Stomach (tissue), 8 donors: ENCODE measurements at regions not wholly inside any gene's neighbourhood (a gene's known extent, or its start where the extent isn't known, plus 50 kb on each side); places are given as distances from the start of the nearest gene placed in this dataset.

Source experiments
- DNase-seq, 2 donors: peaks; one replicate each; pipeline versions ENCODE4 v3.0.0 to v3.0.0-alpha.2; 2013 to 2019
- H3K27ac ChIP-seq, 5 donors: fragments of 200-600 bp in 4 of 5; sonication (generic) in 4 of 5; one replicate each; pipeline ENCODE4 v1.5.1; 2013 to 2019; ENCODE audit warnings: mild to moderate bottlenecking in 1 of 5, moderate library complexity in 1 of 5
- H3K27me3 ChIP-seq, 3 donors: fragments of 200-600 bp; sonication (generic); one replicate each; pipeline ENCODE4 v1.5.1; 2017 to 2019; ENCODE audit warnings: mixed run types in 1 of 3
- H3K36me3 ChIP-seq, 4 donors: fragments of 200-600 bp; sonication (generic); 1 replicate in 3 of 4; 2 replicates in 1 of 4; pipeline ENCODE4 v1.5.1; 2016 to 2019
- H3K4me1 ChIP-seq, 4 donors: fragments of 200-600 bp; sonication (generic); one replicate each; pipeline ENCODE4 v1.5.1; 2016 to 2019
- H3K4me3 ChIP-seq, 4 donors: fragments of 200-600 bp; sonication (generic) in 3 of 4; one replicate each; pipeline ENCODE4 v1.5.1; 2016 to 2019; ENCODE audit warnings: mild to moderate bottlenecking in 1 of 4
- H3K9me3 ChIP-seq, 4 donors: fragments of 200-600 bp; sonication (generic); one replicate each; pipeline ENCODE4 v1.5.1; 2016 to 2019
- EP300 ChIP-seq: sonication (generic); formaldehyde crosslinking; IDR thresholded peaks from one replicate; pipeline ENCODE4 v1.6.1; 2017; ENCODE audit warnings: antibody characterized with exemption
- POLR2A ChIP-seq, 4 donors: fragments of 450-650 bp; IDR thresholded peaks; one replicate each; pipeline ENCODE4 v1.6.1; 2016; ENCODE audit warnings: antibody characterized with exemption in 4 of 4, control low read depth in 2 of 4, mild to moderate bottlenecking in 1 of 4, moderate library complexity in 1 of 4
- POLR2AphosphoS5 ChIP-seq, 3 donors: sonication (generic); formaldehyde crosslinking; IDR thresholded peaks; one replicate each; pipeline ENCODE4 v1.6.1; 2016; ENCODE audit warnings: antibody characterized with exemption in 3 of 3
- WGBS, 5 donors: extraction: QIAGEN DNeasy Blood & Tissue Kit in 3 of 5; methylation state at CpG; one replicate each; pipeline versions ENCODE4 v1.1.5 to v1.1.7; 2013 to 2018; 5-methylcytosine and 5-hydroxymethylcytosine counted together
- intact Hi-C: fragments of 100-400 bp; cut with DNase I; formaldehyde crosslinking; loops from one replicate; pipeline ENCODE4 v1.15.1; 2023; ENCODE audit warnings: low total_unique reads
- TF ChIP-seq, protein P1 (sequence below), 7 experiments: fragments of 450-650 bp in 4 of 7; fragments of 200-600 bp in 3 of 7; sonication (generic) in 3 of 7; IDR thresholded peaks; one replicate each; pipeline ENCODE4 v1.5.1; 2016 to 2019; ENCODE audit warnings: antibody characterized with exemption in 7 of 7, control low read depth in 2 of 7, mild to moderate bottlenecking in 1 of 7
- donor health status: healthy with polysubstance abuse.
- donor health status: Bipolar disorder and iron deficiency.
- donor health status: healthy.

DNA sequence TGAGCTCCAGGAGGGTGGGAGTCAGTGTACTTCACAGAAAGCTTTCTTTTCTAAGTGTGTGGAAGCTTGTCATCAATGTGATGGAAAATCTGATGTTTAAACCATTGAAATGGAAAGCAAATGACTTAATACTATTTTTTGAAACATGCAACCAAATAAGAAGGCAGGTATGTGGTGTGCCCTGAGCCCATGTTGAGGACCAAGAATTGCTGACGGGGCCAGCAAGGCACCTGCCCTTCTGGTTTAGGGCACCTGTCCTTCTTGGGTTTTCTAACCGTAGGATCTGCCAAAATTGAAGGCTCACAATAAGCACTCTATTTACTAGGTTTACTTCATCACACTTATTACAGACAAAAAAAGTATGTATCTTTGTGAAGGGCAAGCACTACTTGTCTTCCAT is 537.7 kb downstream of the SOCS6 start:
- TF ChIP-seq POLR2A (IDR thresholded peaks at IDR 0.05) (no peak), EP300 (no peak), POLR2AphosphoS5 (IDR thresholded peaks at IDR 0.05) (no peak)
- TF ChIP-seq, protein P1, sequence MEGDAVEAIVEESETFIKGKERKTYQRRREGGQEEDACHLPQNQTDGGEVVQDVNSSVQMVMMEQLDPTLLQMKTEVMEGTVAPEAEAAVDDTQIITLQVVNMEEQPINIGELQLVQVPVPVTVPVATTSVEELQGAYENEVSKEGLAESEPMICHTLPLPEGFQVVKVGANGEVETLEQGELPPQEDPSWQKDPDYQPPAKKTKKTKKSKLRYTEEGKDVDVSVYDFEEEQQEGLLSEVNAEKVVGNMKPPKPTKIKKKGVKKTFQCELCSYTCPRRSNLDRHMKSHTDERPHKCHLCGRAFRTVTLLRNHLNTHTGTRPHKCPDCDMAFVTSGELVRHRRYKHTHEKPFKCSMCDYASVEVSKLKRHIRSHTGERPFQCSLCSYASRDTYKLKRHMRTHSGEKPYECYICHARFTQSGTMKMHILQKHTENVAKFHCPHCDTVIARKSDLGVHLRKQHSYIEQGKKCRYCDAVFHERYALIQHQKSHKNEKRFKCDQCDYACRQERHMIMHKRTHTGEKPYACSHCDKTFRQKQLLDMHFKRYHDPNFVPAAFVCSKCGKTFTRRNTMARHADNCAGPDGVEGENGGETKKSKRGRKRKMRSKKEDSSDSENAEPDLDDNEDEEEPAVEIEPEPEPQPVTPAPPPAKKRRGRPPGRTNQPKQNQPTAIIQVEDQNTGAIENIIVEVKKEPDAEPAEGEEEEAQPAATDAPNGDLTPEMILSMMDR (IDR thresholded peaks at IDR 0.05) = no peak
- DNase-seq = no peak
- Histone ChIP-seq H3K9me3 (peaks cover 0 to 4% (median 0%) of the 10 kb centered on the region in 4 donors), H3K4me3 (no peak overlapping the region), H3K4me1 (no peaks in the 10 kb centered on the region), H3K27ac (no peak overlapping the region), H3K27me3 (no peaks in the 10 kb centered on the region), H3K36me3 (no peaks in the 10 kb centered on the region)
- 73 to 88% (median 83%) methylated on average over 2 of the region's 2 CpGs for WGBS, 5 donors
- intact Hi-C loops = no loop called here

DNA sequence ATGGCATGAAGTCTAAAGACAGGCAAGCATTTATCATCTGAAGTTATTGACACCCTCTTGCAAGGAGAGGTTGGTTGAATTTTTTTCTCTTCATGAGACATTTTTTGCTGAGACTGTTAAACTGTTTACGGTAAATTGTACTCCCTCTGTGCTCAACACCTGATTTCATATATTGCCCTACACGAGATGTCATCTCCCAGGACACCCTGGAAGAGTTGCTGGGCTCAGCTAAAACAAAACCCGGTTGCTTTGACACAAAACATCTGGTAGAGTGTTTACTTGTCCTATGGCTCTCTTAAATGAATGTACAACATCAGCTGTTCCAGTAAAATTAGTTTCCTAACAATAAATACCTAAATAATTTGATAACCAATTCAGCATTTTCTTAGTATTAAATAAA is 533.8 kb downstream of the SOCS6 start:
- H3K4me3 ChIP-seq = no peak overlapping the region
- intact Hi-C loops = no loop called here
- DNase-seq = peak in 1 of 2 donors; percentile 4
- H3K4me1 ChIP-seq = no peaks in the 10 kb centered on the region
- WGBS, 5 donors = 33 to 53% (median 49%) methylated on average over 3 of the region's 3 CpGs
- TF ChIP-seq, protein P1 (IDR thresholded peaks at IDR 0.05) = no peak
- TF ChIP-seq POLR2AphosphoS5 (IDR thresholded peaks at IDR 0.05) = no peak
- TF ChIP-seq EP300 = no peak
- no peak for TF ChIP-seq POLR2A (IDR thresholded peaks at IDR 0.05)
- H3K36me3 ChIP-seq = no peaks in the 10 kb centered on the region
- no peaks in the 10 kb centered on the region for H3K27me3 ChIP-seq
- H3K9me3 ChIP-seq = no peaks in the 10 kb centered on the region
- H3K27ac ChIP-seq = no peak overlapping the region

GRCh38 chr18:70822117-70822516 is 533.3 kb downstream of the SOCS6 start:
- Histone ChIP-seq H3K4me1 (no peaks in the 10 kb centered on the region), H3K9me3 (no peaks in the 10 kb centered on the region), H3K4me3 (no peak overlapping the region), H3K27me3 (no peaks in the 10 kb centered on the region), H3K27ac (no peak overlapping the region), H3K36me3 (no peaks in the 10 kb centered on the region)
- 15 to 20% (median 19%) methylated on average over 3 of the region's 3 CpGs for WGBS, 5 donors
- no peak for DNase-seq
- intact Hi-C loops = no loop called here
- no peak for TF ChIP-seq POLR2AphosphoS5 (IDR thresholded peaks at IDR 0.05)
- no peak for TF ChIP-seq EP300
- TF ChIP-seq, protein P1 (IDR thresholded peaks at IDR 0.05) = no peak
- TF ChIP-seq POLR2A (IDR thresholded peaks at IDR 0.05) = no peak

DNA sequence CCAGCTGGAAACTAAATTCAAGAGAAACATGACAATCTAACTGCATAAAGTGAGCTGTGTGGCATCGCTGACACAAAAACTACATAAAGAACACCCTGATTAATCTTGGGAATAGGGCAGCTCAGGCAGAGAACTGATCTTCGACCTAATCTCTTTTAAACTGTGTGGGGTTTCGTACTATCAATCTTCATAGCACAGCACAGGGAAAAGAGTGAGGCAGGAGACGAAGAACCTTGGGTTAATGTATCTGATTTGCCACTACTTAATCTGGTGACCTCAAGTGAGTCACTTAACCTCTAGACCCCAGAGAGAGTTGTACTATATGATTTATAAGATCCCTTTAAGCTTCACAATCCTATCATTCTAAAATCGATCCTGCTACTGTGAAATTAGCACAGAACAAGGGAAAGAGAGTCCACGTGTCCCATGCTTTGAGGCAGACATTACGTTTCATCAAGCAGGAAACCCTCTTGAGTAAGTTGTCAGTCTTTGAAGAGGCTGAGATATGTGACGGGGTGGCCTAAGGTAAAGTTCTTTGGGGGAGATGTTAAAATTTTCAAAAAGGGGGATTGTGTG is 519.7 kb downstream of the SOCS6 start:
- no peak for TF ChIP-seq POLR2AphosphoS5 (IDR thresholded peaks at IDR 0.05)
- no peak for TF ChIP-seq POLR2A (IDR thresholded peaks at IDR 0.05)
- TF ChIP-seq, protein P1 (IDR thresholded peaks at IDR 0.05) = no peak
- TF ChIP-seq EP300 = no peak

More for the DNA sequence above, 519.7 kb downstream of the SOCS6 start:
- H3K9me3 ChIP-seq = no peaks in the 10 kb centered on the region
- H3K4me1 ChIP-seq = no peaks in the 10 kb centered on the region
- no peak overlapping the region for H3K27ac ChIP-seq
- no peak overlapping the region for H3K4me3 ChIP-seq
- H3K36me3 ChIP-seq = no peaks in the 10 kb centered on the region
- intact Hi-C loops = loop anchor here (10.0 kb wide), 1 partner anchor 1236 kb away; no protein-coding TSS in a partner anchor
- WGBS, 5 donors = 48 to 62% (median 57%) methylated on average over 8 of the region's 8 CpGs
- DNase-seq = no peak
- no peaks in the 10 kb centered on the region for H3K27me3 ChIP-seq
